Natural killer cell (primary cell): ENCODE measurements at regions not wholly inside any gene's neighbourhood (a gene's known extent, or its start where the extent isn't known, plus 50 kb on each side); places are given as distances from the start of the nearest gene placed in this dataset.
A peak's percentile ranks its signal among the peaks of the same experiment; 100 is the strongest.

Experiments
- ATAC-seq, 3 donors: fragments of 150-1000 bp in 2 of 3; fragments of 200-7000 bp in 1 of 3; cut with Tn5 transposase; 1 replicate in 1 of 3; 2 replicates in 2 of 3; pipeline ENCODE4 v1.10.0; 2021; ENCODE audit warnings: mild to moderate bottlenecking in 2 of 3, moderate library complexity in 2 of 3
- DNase-seq, 2 donors: peaks; one replicate each; pipeline versions ENCODE4 v3.0.0 to v3.0.0-alpha.2; 2013 to 2021; ENCODE audit warnings: mixed read lengths in 1 of 2
- H3K27ac ChIP-seq: one replicate; pipeline ENCODE4 v1.5.1; 2013; ENCODE audit warnings: mild to moderate bottlenecking, low read length
- H3K27me3 ChIP-seq: one replicate; pipeline ENCODE4 v1.6.1; 2013; ENCODE audit warnings: low read length; ENCODE audit not compliant: control insufficient read depth, insufficient read depth
- H3K36me3 ChIP-seq: one replicate; pipeline ENCODE4 v1.6.1; 2013; ENCODE audit warnings: low read length; ENCODE audit not compliant: control insufficient read depth, insufficient read depth
- H3K4me1 ChIP-seq: one replicate; pipeline ENCODE4 v1.6.1; 2013; ENCODE audit warnings: low read length; ENCODE audit not compliant: control insufficient read depth, insufficient read depth
- H3K4me3 ChIP-seq: one replicate; pipeline ENCODE4 v1.5.1; 2013; ENCODE audit warnings: low read length
- H3K9me3 ChIP-seq: one replicate; pipeline ENCODE4 v1.6.1; 2013; ENCODE audit warnings: low read length; ENCODE audit not compliant: control insufficient read depth, insufficient read depth
- H3K27ac Mint-ChIP-seq, 2 donors: one replicate each; pipeline ENCODE4 v1.8.0; 2022; ENCODE audit warnings: mild to moderate bottlenecking in 2 of 2, mixed read lengths in 2 of 2, moderate library complexity in 1 of 2
- H3K27me3 Mint-ChIP-seq, 2 donors: one replicate each; pipeline ENCODE4 v1.8.0; 2022; ENCODE audit warnings: low read depth in 2 of 2, mixed read lengths in 2 of 2
- H3K36me3 Mint-ChIP-seq: one replicate; pipeline ENCODE4 v1.8.0; 2022; ENCODE audit warnings: mixed read lengths
- H3K4me1 Mint-ChIP-seq, 2 donors: one replicate each; pipeline ENCODE4 v1.8.0; 2022; ENCODE audit warnings: mixed read lengths in 2 of 2
- H3K4me3 Mint-ChIP-seq: one replicate; pipeline ENCODE4 v1.8.0; 2022; ENCODE audit warnings: mild to moderate bottlenecking, moderate library complexity, mixed read lengths
- H3K9me3 Mint-ChIP-seq, 2 donors: one replicate each; pipeline ENCODE4 v1.8.0; 2022; ENCODE audit warnings: mixed read lengths in 2 of 2
- WGBS: methylation state at CpG from one replicate; pipeline ENCODE4 v1.1.7; 2013; ENCODE audit warnings: missing lambda C conversion rate; ENCODE audit not compliant: insufficient coverage; 5-methylcytosine and 5-hydroxymethylcytosine counted together
- intact Hi-C: fragments of 100-400 bp; cut with micrococcal nuclease; formaldehyde crosslinking; loops from one replicate; pipeline ENCODE4 v1.14.2; 2022
- TF ChIP-seq, protein P1 (sequence below): fragments of 200-600 bp; IDR thresholded peaks from one replicate; pipeline ENCODE4 v1.8.0; 2022; ENCODE audit warnings: antibody characterized with exemption

DNA sequence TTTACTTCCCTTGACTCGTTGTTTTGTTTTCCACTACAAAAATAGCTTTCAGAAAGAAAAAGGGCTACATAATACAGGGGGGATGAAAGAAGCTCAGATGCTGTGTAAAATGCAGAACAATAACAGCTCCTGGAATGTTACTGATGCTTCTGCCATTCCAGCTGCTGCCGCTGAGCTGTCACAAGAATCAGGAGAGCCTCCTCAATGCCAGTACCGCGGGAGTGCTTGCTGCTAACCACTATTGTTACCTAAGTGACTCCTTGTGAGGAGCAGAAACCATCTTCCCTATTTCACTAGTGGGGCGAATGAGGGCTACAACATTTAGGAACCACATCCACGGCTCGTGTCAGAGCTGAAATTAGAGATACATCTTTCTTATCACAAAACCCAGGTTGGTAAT is 384.8 kb downstream of the GALR1 start:
- peaks cover 33 to 45% of the 10 kb centered on the region in 2 donors for H3K27me3 Mint-ChIP-seq

DNA sequence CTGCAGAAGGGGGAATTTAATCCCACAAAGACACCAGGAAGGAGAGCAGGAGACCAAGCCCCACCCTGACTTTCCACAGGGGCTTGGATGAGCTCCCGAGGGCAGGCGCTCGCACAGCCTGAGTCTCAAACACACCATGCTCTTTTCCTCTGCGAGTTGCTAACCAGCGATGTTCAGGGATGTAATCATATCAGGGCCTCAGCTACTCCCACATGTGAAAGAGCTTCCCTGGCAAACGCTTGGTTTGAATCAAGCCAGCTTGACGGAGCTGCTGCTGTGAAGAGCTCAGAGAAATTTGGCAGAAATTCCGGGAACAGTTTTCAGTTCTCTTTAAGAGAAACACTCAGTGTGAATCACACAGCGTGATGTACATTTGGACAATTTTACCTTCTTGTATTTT is 385.8 kb downstream of the GALR1 start:
- ATAC-seq (no peak), DNase-seq (no peak)
- Mint-ChIP-seq H3K4me1 (no peaks in the 10 kb centered on the region), H3K27me3 (peaks cover 41 to 55% of the 10 kb centered on the region in 2 donors), H3K27ac (no peak overlapping the region), H3K9me3 (no peaks in the 10 kb centered on the region), H3K4me3 (no peak overlapping the region), H3K36me3 (no peaks in the 10 kb centered on the region)
- intact Hi-C loops: no loop called here
- H3K27me3 ChIP-seq: peaks cover 5% of the 10 kb centered on the region
- TF ChIP-seq, protein P1, sequence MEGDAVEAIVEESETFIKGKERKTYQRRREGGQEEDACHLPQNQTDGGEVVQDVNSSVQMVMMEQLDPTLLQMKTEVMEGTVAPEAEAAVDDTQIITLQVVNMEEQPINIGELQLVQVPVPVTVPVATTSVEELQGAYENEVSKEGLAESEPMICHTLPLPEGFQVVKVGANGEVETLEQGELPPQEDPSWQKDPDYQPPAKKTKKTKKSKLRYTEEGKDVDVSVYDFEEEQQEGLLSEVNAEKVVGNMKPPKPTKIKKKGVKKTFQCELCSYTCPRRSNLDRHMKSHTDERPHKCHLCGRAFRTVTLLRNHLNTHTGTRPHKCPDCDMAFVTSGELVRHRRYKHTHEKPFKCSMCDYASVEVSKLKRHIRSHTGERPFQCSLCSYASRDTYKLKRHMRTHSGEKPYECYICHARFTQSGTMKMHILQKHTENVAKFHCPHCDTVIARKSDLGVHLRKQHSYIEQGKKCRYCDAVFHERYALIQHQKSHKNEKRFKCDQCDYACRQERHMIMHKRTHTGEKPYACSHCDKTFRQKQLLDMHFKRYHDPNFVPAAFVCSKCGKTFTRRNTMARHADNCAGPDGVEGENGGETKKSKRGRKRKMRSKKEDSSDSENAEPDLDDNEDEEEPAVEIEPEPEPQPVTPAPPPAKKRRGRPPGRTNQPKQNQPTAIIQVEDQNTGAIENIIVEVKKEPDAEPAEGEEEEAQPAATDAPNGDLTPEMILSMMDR: no peak
- WGBS: 89% methylated on average over 9 of the region's 9 CpGs
- no peaks in the 10 kb centered on the region for H3K9me3 ChIP-seq
- no peak overlapping the region for H3K4me3 ChIP-seq
- H3K36me3 ChIP-seq: no peaks in the 10 kb centered on the region
- H3K27ac ChIP-seq: no peak overlapping the region
- no peaks in the 10 kb centered on the region for H3K4me1 ChIP-seq

More for the DNA sequence above, 384.8 kb downstream of the GALR1 start:
- Histone ChIP-seq H3K4me3 (no peak overlapping the region), H3K27ac (no peak overlapping the region), H3K4me1 (no peaks in the 10 kb centered on the region), H3K27me3 (peaks cover 5% of the 10 kb centered on the region), H3K9me3 (no peaks in the 10 kb centered on the region), H3K36me3 (no peaks in the 10 kb centered on the region)
- Mint-ChIP-seq H3K4me1 (no peaks in the 10 kb centered on the region), H3K27ac (no peak overlapping the region), H3K9me3 (no peaks in the 10 kb centered on the region), H3K4me3 (no peak overlapping the region), H3K36me3 (no peaks in the 10 kb centered on the region)
- WGBS: 70% methylated on average over 7 of the region's 7 CpGs
- TF ChIP-seq, protein P1: no peak
- DNase-seq (no peak), ATAC-seq (no peak)
- intact Hi-C loops: no loop called here

DNA sequence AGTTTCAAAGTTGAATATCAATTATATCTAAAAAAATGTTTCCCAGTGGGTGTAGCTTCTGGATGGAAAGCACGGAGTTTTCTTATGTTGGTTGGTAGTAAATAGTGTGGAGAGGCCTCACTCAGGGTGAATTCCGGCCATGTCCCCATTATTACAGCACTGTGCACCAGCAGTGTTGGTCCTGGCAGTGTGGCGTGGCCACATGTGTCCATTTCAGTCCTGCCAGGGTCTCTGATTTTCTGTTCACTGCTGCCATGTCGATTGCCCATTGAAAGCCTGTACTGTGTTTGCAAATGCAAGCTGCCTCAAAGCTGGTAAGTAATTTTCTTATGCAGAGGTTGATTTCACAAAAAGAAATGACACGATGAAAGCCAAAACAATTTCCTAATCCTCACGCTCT is 386.2 kb downstream of the GALR1 start:
- no peak overlapping the region for H3K4me3 Mint-ChIP-seq
- no peaks in the 10 kb centered on the region for H3K36me3 Mint-ChIP-seq
- TF ChIP-seq, protein P1: no peak
- H3K27ac ChIP-seq: no peak overlapping the region
- peaks cover 5% of the 10 kb centered on the region for H3K27me3 ChIP-seq
- H3K9me3 Mint-ChIP-seq: no peaks in the 10 kb centered on the region
- H3K9me3 ChIP-seq: no peaks in the 10 kb centered on the region
- no peak overlapping the region for H3K4me3 ChIP-seq
- no peak for DNase-seq
- ATAC-seq: no peak
- intact Hi-C loops: no loop called here
- no peaks in the 10 kb centered on the region for H3K36me3 ChIP-seq
- WGBS: 81% methylated on average over 4 of the region's 6 CpGs
- H3K4me1 Mint-ChIP-seq: no peaks in the 10 kb centered on the region
- no peaks in the 10 kb centered on the region for H3K4me1 ChIP-seq
- peaks cover 44 to 59% of the 10 kb centered on the region in 2 donors for H3K27me3 Mint-ChIP-seq
- H3K27ac Mint-ChIP-seq: no peak overlapping the region

DNA sequence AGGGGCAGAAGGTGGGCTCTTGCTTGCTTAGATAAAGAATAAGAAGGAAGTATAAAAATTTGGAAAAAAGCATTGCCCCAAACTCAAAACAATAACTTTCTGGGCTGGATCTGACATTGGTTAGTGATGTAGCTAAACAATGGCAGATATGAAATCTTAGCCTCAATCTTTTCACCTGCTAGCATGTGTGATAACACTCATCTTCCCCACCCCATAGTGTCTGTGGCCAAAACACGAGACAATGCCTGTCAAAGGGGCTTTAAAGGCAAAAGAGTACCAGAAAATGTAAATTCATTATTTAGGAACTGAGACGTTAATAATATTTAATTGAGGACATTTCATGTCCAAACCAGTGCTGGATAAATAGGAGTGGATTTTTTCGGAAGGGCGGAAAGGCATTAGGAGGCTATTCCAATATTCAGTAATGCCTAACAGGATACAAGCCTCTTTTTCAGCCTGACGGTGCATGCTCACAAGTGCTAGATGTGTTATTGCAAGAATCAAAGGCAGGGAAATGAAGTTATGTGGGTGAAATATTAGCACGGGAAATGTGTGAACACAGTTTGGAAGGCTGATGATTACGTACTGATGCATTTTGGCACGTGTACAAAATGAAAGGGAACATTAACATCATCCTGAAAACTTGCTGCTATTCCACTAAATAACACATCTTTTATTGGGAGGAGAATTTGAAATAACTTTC is 395.7 kb downstream of the GALR1 start:
- DNase-seq (peak in 1 of 2 donors; percentile 19), ATAC-seq (peak; percentile 91 to 97 (median 92))
- H3K27ac Mint-ChIP-seq: peak overlapping the region; percentile 35 to 91
- no peaks in the 10 kb centered on the region for H3K36me3 Mint-ChIP-seq
- 62% methylated on average over 6 of the region's 8 CpGs for WGBS
- no peaks in the 10 kb centered on the region for H3K27me3 ChIP-seq
- H3K4me1 ChIP-seq: peaks cover 4% of the 10 kb centered on the region
- peak overlapping the region; percentile 87 for H3K4me3 Mint-ChIP-seq
- H3K9me3 ChIP-seq: no peaks in the 10 kb centered on the region
- H3K36me3 ChIP-seq: no peaks in the 10 kb centered on the region
- peaks cover 30 to 32% of the 10 kb centered on the region in 2 donors for H3K4me1 Mint-ChIP-seq
- peaks cover 12 to 26% of the 10 kb centered on the region in 2 donors for H3K27me3 Mint-ChIP-seq
- H3K4me3 ChIP-seq: no peak overlapping the region
- peak overlapping the region; percentile 16 for H3K27ac ChIP-seq
- H3K9me3 Mint-ChIP-seq: no peaks in the 10 kb centered on the region
- TF ChIP-seq, protein P1: no peak
- intact Hi-C loops: loop anchor here (5.0 to 10.0 kb wide), 2 partner anchors 541 to 578 kb away; no protein-coding TSS in a partner anchor
